GM23338 (cell line): ENCODE measurements at regions not wholly inside any gene's neighbourhood (a gene's known extent, or its start where the extent isn't known, plus 50 kb on each side); places are given as distances from the start of the nearest gene placed in this dataset.
"Not testable (repeated sequence)": the region's sequence is repeated elsewhere in the genome, so short reads cannot be mapped to it uniquely, and the experiment has no call there.

Experiments used
- ATAC-seq: fragments of 200-7000 bp; cut with Tn5 transposase; 3 replicates; pipeline ENCODE4 v1.9.1; 2020
- DNase-seq: peaks from one replicate; pipeline ENCODE4 v3.0.0-alpha.2; 2015; ENCODE audit warnings: low spot score
- H2AFZ ChIP-seq: fragments of 200-600 bp; sonication (generic); 2 replicates; pipeline ENCODE4 v1.8.0; 2016; ENCODE audit warnings: antibody characterized with exemption, mild to moderate bottlenecking, moderate library complexity
- H3F3A ChIP-seq: fragments of 200-600 bp; sonication (generic); replicated peaks from 2 replicates; pipeline ENCODE4 v1.8.0; 2017; ENCODE audit warnings: antibody characterized with exemption, mixed run types, low read depth
- H3K27ac ChIP-seq: fragments of 200-600 bp; sonication (generic); 2 replicates; pipeline ENCODE4 v1.6.1; 2016; ENCODE audit warnings: low read depth
- H3K27me3 ChIP-seq: fragments of 200-600 bp; sonication (generic); 2 replicates; pipeline ENCODE4 v1.8.0; 2016; ENCODE audit warnings: mild to moderate bottlenecking, mixed run types, moderate library complexity; ENCODE audit not compliant: insufficient read depth
- H3K36me3 ChIP-seq: fragments of 200-600 bp; sonication (generic); 2 replicates; pipeline ENCODE4 v1.8.0; 2016; ENCODE audit warnings: mild to moderate bottlenecking; ENCODE audit not compliant: insufficient read depth
- H3K4me1 ChIP-seq: fragments of 200-600 bp; sonication (generic); 2 replicates; pipeline ENCODE4 v1.8.0; 2016; ENCODE audit warnings: mild to moderate bottlenecking, moderate library complexity; ENCODE audit not compliant: insufficient read depth
- H3K4me2 ChIP-seq: fragments of 200-600 bp; sonication (generic); 2 replicates; pipeline ENCODE4 v1.7.1; 2017; ENCODE audit warnings: mixed run types
- H3K4me3 ChIP-seq: fragments of 200-600 bp; sonication (generic); 2 replicates; pipeline ENCODE4 v1.6.1; 2016; ENCODE audit warnings: mixed run types
- H3K79me2 ChIP-seq: fragments of 200-600 bp; sonication (generic); replicated peaks from 2 replicates; pipeline ENCODE4 v1.8.0; 2017; ENCODE audit warnings: mild to moderate bottlenecking; ENCODE audit not compliant: insufficient read depth
- H3K9me2 ChIP-seq: fragments of 200-600 bp; sonication (generic); 2 replicates; pipeline ENCODE4 v1.8.0; 2017; ENCODE audit not compliant: insufficient read depth
- H4K20me1 ChIP-seq: fragments of 200-600 bp; sonication (generic); replicated peaks from 2 replicates; pipeline ENCODE4 v1.8.0; 2017; ENCODE audit warnings: mild to moderate bottlenecking; ENCODE audit not compliant: insufficient read depth
- H3K27ac Mint-ChIP-seq: 2 replicates; pipeline ENCODE4 v1.8.0; 2020; ENCODE audit warnings: inconsistent platforms, mild to moderate bottlenecking, moderate library complexity, mixed read lengths
- H3K27me3 Mint-ChIP-seq: 3 replicates; pipeline ENCODE4 v1.8.0; 2022; ENCODE audit warnings: low read depth, mild to moderate bottlenecking, moderate library complexity, mixed read lengths, inconsistent platforms; ENCODE audit not compliant: insufficient read depth, poor library complexity
- H3K36me3 Mint-ChIP-seq: 3 replicates; pipeline ENCODE4 v1.8.0; 2021; ENCODE audit warnings: low read depth, mild to moderate bottlenecking, inconsistent platforms, moderate library complexity, mixed read lengths
- H3K4me1 Mint-ChIP-seq: 3 replicates; pipeline ENCODE4 v1.8.0; 2020; ENCODE audit warnings: mild to moderate bottlenecking, inconsistent platforms, mixed read lengths
- H3K4me3 Mint-ChIP-seq: 3 replicates; pipeline ENCODE4 v1.8.0; 2021; ENCODE audit warnings: moderate library complexity, mild to moderate bottlenecking, inconsistent platforms, mixed read lengths
- H3K9me3 Mint-ChIP-seq: 3 replicates; pipeline ENCODE4 v1.8.0; 2020; ENCODE audit warnings: moderate library complexity, mild to moderate bottlenecking, inconsistent platforms, mixed read lengths
- CREB1 ChIP-seq: fragments of 250-450 bp; sonication (Bioruptor Pico); IDR thresholded peaks from 2 replicates; pipeline ENCODE4 v1.5.0; 2020; ENCODE audit warnings: low read depth, mild to moderate bottlenecking, moderate library complexity
- ETS1 ChIP-seq: IDR thresholded peaks from 2 replicates; pipeline ENCODE4 v1.6.1; 2016; ENCODE audit warnings: antibody characterized with exemption
- EZH2 ChIP-seq: fragments of 200-600 bp; sonication (generic); IDR thresholded peaks from one replicate; pipeline ENCODE4 v1.8.0; 2017; ENCODE audit warnings: antibody characterized with exemption, mild to moderate bottlenecking, low read depth; ENCODE audit not compliant: unreplicated experiment
- EZH2phosphoT487 ChIP-seq: fragments of 200-600 bp; sonication (generic); IDR thresholded peaks from one replicate; pipeline ENCODE4 v1.8.1; 2018; ENCODE audit warnings: antibody characterized with exemption; ENCODE audit not compliant: unreplicated experiment
- JUNB ChIP-seq: IDR thresholded peaks from one replicate; pipeline ENCODE4 v1.6.1; 2016; ENCODE audit warnings: antibody characterized with exemption; ENCODE audit not compliant: unreplicated experiment
- NANOG ChIP-seq: IDR thresholded peaks from 2 replicates; pipeline ENCODE4 v1.6.1; 2016; ENCODE audit warnings: antibody characterized with exemption, borderline replicate concordance
- POLR2AphosphoS5 ChIP-seq: IDR thresholded peaks from 2 replicates; pipeline ENCODE4 v1.6.1; 2016; ENCODE audit warnings: antibody characterized with exemption, low read depth
- STAT1 ChIP-seq: IDR thresholded peaks from one replicate; pipeline ENCODE4 v1.6.1; 2016; ENCODE audit warnings: antibody characterized with exemption; ENCODE audit not compliant: unreplicated experiment
- ZNF114 ChIP-seq: fragments of 250-450 bp; sonication (Bioruptor Pico); IDR thresholded peaks from 2 replicates; pipeline ENCODE4 v1.5.0; 2020; ENCODE audit warnings: mild to moderate bottlenecking, moderate library complexity
- ZNF331 ChIP-seq: fragments of 250-450 bp; sonication (Bioruptor Pico); IDR thresholded peaks from 2 replicates; pipeline ENCODE4 v1.5.0; 2020; ENCODE audit warnings: low read depth, mild to moderate bottlenecking, moderate library complexity

GRCh38 chr2:101578671-101579070 is 103.8 kb upstream of the RFX8 start:
- Histone ChIP-seq H3K4me3 (no peak overlapping the region), H3K9me2 (no peaks in the 10 kb centered on the region), H2AFZ (no peak overlapping the region), H3K27me3 (no peaks in the 10 kb centered on the region), H3K79me2 (no peaks in the 10 kb centered on the region), H3K27ac (no peak overlapping the region), H4K20me1 (no peaks in the 10 kb centered on the region), H3K4me2 (no peak overlapping the region), H3K4me1 (no peaks in the 10 kb centered on the region), H3K36me3 (no peaks in the 10 kb centered on the region), H3F3A (no peaks in the 10 kb centered on the region)
- DNase-seq (no peak), ATAC-seq (no peak)
- Mint-ChIP-seq H3K4me1 (0 out of 3 replicates have a peak, but pooled peaks cover 2% of the 10 kb centered on the region), H3K4me3 (no peak overlapping the region), H3K9me3 (no peaks in the 10 kb centered on the region), H3K27ac (no peak overlapping the region), H3K36me3 (no peaks in the 10 kb centered on the region), H3K27me3 (peaks cover 1% of the 10 kb centered on the region)
- TF ChIP-seq POLR2AphosphoS5 (no peak), ZNF331 (CRISPR knock-in tag) (no peak), ZNF114 (CRISPR knock-in tag) (no peak), ETS1 (no peak), CREB1 (no peak), STAT1 (no peak)

- H3K4me2 ChIP-seq, H4K20me1 ChIP-seq, H3K4me1 Mint-ChIP-seq, H2AFZ ChIP-seq, H3F3A ChIP-seq, H3K4me1 ChIP-seq, H3K27ac ChIP-seq, H3K9me2 ChIP-seq, H3K4me3 Mint-ChIP-seq, H3K27ac Mint-ChIP-seq, H3K27me3 ChIP-seq, H3K36me3 ChIP-seq, H3K79me2 ChIP-seq, DNase-seq, H3K27me3 Mint-ChIP-seq, ATAC-seq, H3K9me3 Mint-ChIP-seq, H3K4me3 ChIP-seq, H3K36me3 Mint-ChIP-seq: not testable (repeated sequence)
Observed at GRCh38 chr2:101578135-101578534, 103.2 kb upstream of the RFX8 start.

GRCh38 chr2:101577173-101577572 is 102.3 kb upstream of the RFX8 start:
- Mint-ChIP-seq H3K4me1 (0 out of 3 replicates have a peak, but pooled peaks cover 2% of the 10 kb centered on the region), H3K27ac (no peak overlapping the region), H3K4me3 (no peak overlapping the region), H3K27me3 (peaks cover 1% of the 10 kb centered on the region), H3K9me3 (peaks cover 3% of the 10 kb centered on the region; the same call in 1 of the 3 replicates), H3K36me3 (no peaks in the 10 kb centered on the region)
- Histone ChIP-seq H3K4me2 (no peak overlapping the region), H3F3A (no peaks in the 10 kb centered on the region), H3K36me3 (no peaks in the 10 kb centered on the region), H3K4me3 (no peak overlapping the region), H2AFZ (no peak overlapping the region), H3K9me2 (peaks cover 4% of the 10 kb centered on the region; the same call in 1 of the 2 replicates), H3K27me3 (no peaks in the 10 kb centered on the region), H4K20me1 (no peaks in the 10 kb centered on the region), H3K79me2 (no peaks in the 10 kb centered on the region), H3K27ac (no peak overlapping the region), H3K4me1 (no peaks in the 10 kb centered on the region)
- no peak for ATAC-seq
- no peak for DNase-seq
- TF ChIP-seq EZH2, result no peak
- TF ChIP-seq CREB1, result no peak
- no peak for TF ChIP-seq STAT1
- TF ChIP-seq JUNB, result no peak
- TF ChIP-seq ZNF331 (CRISPR knock-in tag), result no peak
- no peak for TF ChIP-seq ETS1
- TF ChIP-seq ZNF114 (CRISPR knock-in tag), result no peak
- no peak for TF ChIP-seq EZH2phosphoT487
- no peak for TF ChIP-seq NANOG
- no peak for TF ChIP-seq POLR2AphosphoS5
